H1 (cell line): ENCODE measurements at regions not wholly inside any gene's neighbourhood (a gene's known extent, or its start where the extent isn't known, plus 50 kb on each side); places are given as distances from the start of the nearest gene placed in this dataset.

ENCODE experiments used
- CTCF ChIA-PET: fragments of 300-600 bp; sonication (Branson Sonifier 250); formaldehyde crosslinking; loops from one replicate; lab custom pipeline; 2021; ENCODE audit not compliant: partially characterized antibody; lab: Charles Lee
- POLR2A ChIA-PET: fragments of 300-600 bp; sonication (Branson Sonifier 250); formaldehyde crosslinking; loops from one replicate; lab custom pipeline; 2021; ENCODE audit warnings: inconsistent platforms; ENCODE audit not compliant: partially characterized antibody; lab: Charles Lee
- DNase-seq, 2 experiments: peaks; one replicate each; pipeline versions ENCODE4 v3.0.0 to v3.0.0-alpha.2; 2010 to 2022; ENCODE audit warnings: low spot score in 2 of 2, low read depth in 1 of 2, mixed read lengths in 1 of 2
- FAIRE-seq: peaks from 2 replicates; lab custom pipeline; 2011; peaks lifted over from hg19 to GRCh38; lab: Jason Lieb, UNC
- H2AFZ ChIP-seq: 2 replicates; pipeline ENCODE4 v1.8.1; 2012; ENCODE audit warnings: low read length, inconsistent platforms
- H2AK5ac ChIP-seq: 2 replicates; pipeline ENCODE4 v1.6.1; 2013; ENCODE audit warnings: low read depth, low read length
- H2BK120ac ChIP-seq: replicated peaks from 2 replicates; pipeline ENCODE3; 2013; ENCODE audit warnings: low read depth, low read length, inconsistent platforms
- H2BK12ac ChIP-seq: 2 replicates; pipeline ENCODE4 v1.6.1; 2013; ENCODE audit warnings: low read depth, low read length
- H2BK15ac ChIP-seq: 2 replicates; pipeline ENCODE4 v1.6.1; 2013; ENCODE audit warnings: low read length
- H2BK20ac ChIP-seq: 2 replicates; pipeline ENCODE4 v1.6.1; 2013; ENCODE audit warnings: low read length
- H2BK5ac ChIP-seq: 2 replicates; pipeline ENCODE4 v1.6.1; 2013; ENCODE audit warnings: low read depth, low read length
- H3K14ac ChIP-seq: 2 replicates; pipeline ENCODE4 v1.6.1; 2013; ENCODE audit warnings: inconsistent platforms; ENCODE audit not compliant: insufficient read length
- H3K18ac ChIP-seq: 2 replicates; pipeline ENCODE4 v1.6.1; 2013; ENCODE audit warnings: low read length; ENCODE audit errors: extremely low read depth
- H3K23ac ChIP-seq: 2 replicates; pipeline ENCODE4 v1.6.1; 2013; ENCODE audit warnings: inconsistent platforms; ENCODE audit not compliant: insufficient read length
- H3K23me2 ChIP-seq: 2 replicates; pipeline ENCODE4 v1.6.1; 2013; ENCODE audit warnings: low read depth, low read length
- H3K27ac ChIP-seq: 2 replicates; pipeline ENCODE4 v1.6.1; 2011; ENCODE audit warnings: low read depth, low read length, inconsistent platforms
- H3K27me3 ChIP-seq, 4 experiments: replicated peaks in 1 of 4; 1 replicate in 1 of 4; 2 replicates in 3 of 4; pipeline versions ENCODE4 v1.6.1 to v1.8.1; 2011 to 2013; ENCODE audit warnings: low read length in 3 of 4, mild to moderate bottlenecking in 3 of 4, inconsistent platforms in 2 of 4, mixed read lengths in 2 of 4, moderate library complexity in 1 of 4; ENCODE audit not compliant: control insufficient read depth in 3 of 4, insufficient read depth in 3 of 4; ENCODE audit errors: extremely low read depth in 1 of 4
- H3K36me3 ChIP-seq, 4 experiments: 2 replicates each; pipeline versions ENCODE4 v1.6.1 to v1.8.1; 2011 to 2013; ENCODE audit warnings: mild to moderate bottlenecking in 4 of 4, low read length in 3 of 4, moderate library complexity in 2 of 4, control low read depth in 1 of 4, inconsistent platforms in 1 of 4; ENCODE audit not compliant: insufficient read depth in 4 of 4, control insufficient read depth in 2 of 4
- H3K4ac ChIP-seq: replicated peaks from 2 replicates; pipeline ENCODE3; 2013; ENCODE audit warnings: low read length, low read depth, mixed read lengths, inconsistent platforms; ENCODE audit not compliant: insufficient read length
- H3K4me1 ChIP-seq, 4 experiments: replicated peaks in 1 of 4; 1 replicate in 1 of 4; 2 replicates in 3 of 4; pipeline versions ENCODE4 v1.6.1 to v1.8.1; 2011 to 2013; ENCODE audit warnings: low read length in 3 of 4, inconsistent platforms in 2 of 4, mixed read lengths in 1 of 4; ENCODE audit not compliant: insufficient read depth in 4 of 4, control insufficient read depth in 3 of 4
- H3K4me2 ChIP-seq, 2 experiments: 2 replicates each; pipeline versions ENCODE4 v1.6.1 to v1.8.1; 2011 to 2013; ENCODE audit warnings: low read depth in 2 of 2, low read length in 2 of 2, control low read depth in 1 of 2, inconsistent platforms in 1 of 2, mild to moderate bottlenecking in 1 of 2; ENCODE audit not compliant: insufficient read depth in 1 of 2
- H3K4me3 ChIP-seq, 4 experiments: fragments of 200-600, 300-600 bp in 1 of 4; sonication (generic), shearing (Covaris generic), sonication (Bioruptor Twin) in 1 of 4; 2 replicates each; pipeline versions ENCODE4 v1.5.1 to v1.8.1; 2011 to 2016; ENCODE audit warnings: low read length in 4 of 4, low read depth in 3 of 4, control low read depth in 2 of 4, inconsistent platforms in 2 of 4, mild to moderate bottlenecking in 2 of 4, mixed read lengths in 1 of 4, moderate library complexity in 1 of 4; ENCODE audit not compliant: insufficient read depth in 2 of 4; ENCODE audit errors: extremely low read depth in 1 of 4
- H3K56ac ChIP-seq: replicated peaks from 2 replicates; pipeline ENCODE3; 2013; ENCODE audit warnings: low read depth, mild to moderate bottlenecking, mixed read lengths, low read length, inconsistent platforms; ENCODE audit not compliant: insufficient read length
- H3K79me1 ChIP-seq: 2 replicates; pipeline ENCODE4 v1.6.1; 2013; ENCODE audit warnings: low read depth, low read length, control low read depth
- H3K79me2 ChIP-seq, 2 experiments: 2 replicates each; pipeline versions ENCODE4 v1.6.1 to v1.8.1; 2012 to 2013; ENCODE audit warnings: low read length in 2 of 2, mild to moderate bottlenecking in 2 of 2, inconsistent platforms in 1 of 2; ENCODE audit not compliant: insufficient read depth in 2 of 2, control insufficient read depth in 1 of 2
- H3K9ac ChIP-seq, 4 experiments: replicated peaks in 1 of 4; 1 replicate in 1 of 4; 2 replicates in 3 of 4; pipeline versions ENCODE4 v1.6.1 to v1.8.1; 2011 to 2013; ENCODE audit warnings: low read depth in 3 of 4, low read length in 3 of 4, control low read depth in 2 of 4, mild to moderate bottlenecking in 2 of 4, moderate library complexity in 2 of 4, inconsistent platforms in 1 of 4; ENCODE audit errors: extremely low read depth in 1 of 4
- H3K9me3 ChIP-seq, 2 experiments: 2 replicates each; pipeline versions ENCODE4 v1.6.1 to v1.8.1; 2012 to 2013; ENCODE audit warnings: mild to moderate bottlenecking in 2 of 2, moderate library complexity in 2 of 2, control low read depth in 1 of 2, inconsistent platforms in 1 of 2, low read depth in 1 of 2, low read length in 1 of 2, mixed read lengths in 1 of 2; ENCODE audit not compliant: insufficient read depth in 2 of 2
- H4K20me1 ChIP-seq, 2 experiments: replicated peaks in 1 of 2; 2 replicates each; pipeline versions ENCODE3 to v1.8.1; 2011 to 2013; ENCODE audit warnings: inconsistent platforms in 2 of 2, low read length in 2 of 2, mild to moderate bottlenecking in 1 of 2; ENCODE audit not compliant: insufficient read depth in 2 of 2, control insufficient read depth in 1 of 2
- H4K5ac ChIP-seq: 2 replicates; pipeline ENCODE4 v1.6.1; 2013; ENCODE audit warnings: low read length, low read depth, mixed read lengths, inconsistent platforms; ENCODE audit not compliant: insufficient read length
- H4K8ac ChIP-seq: 2 replicates; pipeline ENCODE4 v1.8.0; 2013; ENCODE audit warnings: mild to moderate bottlenecking, moderate library complexity, low read length, inconsistent platforms; ENCODE audit not compliant: insufficient read depth; ENCODE audit errors: extremely low read depth
- H4K91ac ChIP-seq: replicated peaks from 2 replicates; pipeline ENCODE3; 2013; ENCODE audit warnings: low read length, mixed read lengths, inconsistent platforms; ENCODE audit not compliant: insufficient read length
- CHD7 ChIP-seq: fragments of 300-600 bp; sonication (generic); IDR thresholded peaks from 2 replicates; pipeline ENCODE4 v1.7.1; 2012; ENCODE audit warnings: low read length, moderate library complexity, mild to moderate bottlenecking, inconsistent platforms; ENCODE audit not compliant: insufficient replicate concordance
- POLR2AphosphoS5 ChIP-seq: IDR thresholded peaks from 2 replicates; pipeline ENCODE4 v1.6.1; 2011; ENCODE audit warnings: low read depth, low read length

- no peak overlapping the region for H3K56ac ChIP-seq
- no peak overlapping the region for H3K9ac ChIP-seq
- no peak overlapping the region for H2AK5ac ChIP-seq
- H3K14ac ChIP-seq, result no peak overlapping the region
- H3K4ac ChIP-seq, result no peak overlapping the region
- no peak overlapping the region for H4K5ac ChIP-seq
- no peaks in the 10 kb centered on the region for H3K36me3 ChIP-seq
- H2AFZ ChIP-seq, result no peak overlapping the region
- no peak overlapping the region for H2BK12ac ChIP-seq
- no peak overlapping the region for H3K27ac ChIP-seq
- no peaks in the 10 kb centered on the region for H3K79me1 ChIP-seq
- no peak overlapping the region for H3K4me3 ChIP-seq
- H2BK15ac ChIP-seq, result no peak overlapping the region
- H3K79me2 ChIP-seq, result no peaks in the 10 kb centered on the region
- POLR2A ChIA-PET, result no interaction called here
- H4K20me1 ChIP-seq, result no peaks in the 10 kb centered on the region
- H2BK5ac ChIP-seq, result no peak overlapping the region
- CTCF ChIA-PET, result interaction anchor here (1.0 kb wide), 1 partner anchor 10 kb away, joined by 4 read pairs; no protein-coding TSS in a partner anchor
- DNase-seq (no peak), FAIRE-seq (no peak)
- no peak overlapping the region for H2BK120ac ChIP-seq
- no peaks in the 10 kb centered on the region for H3K9me3 ChIP-seq
- no peaks in the 10 kb centered on the region for H3K27me3 ChIP-seq
- H4K91ac ChIP-seq, result no peak overlapping the region
- no peak overlapping the region for H2BK20ac ChIP-seq
- H4K8ac ChIP-seq, result no peak overlapping the region
- no peak overlapping the region for H3K23ac ChIP-seq
- no peaks in the 10 kb centered on the region for H3K23me2 ChIP-seq
- no peak overlapping the region for H3K18ac ChIP-seq
- no peak overlapping the region for H3K4me2 ChIP-seq
- no peaks in the 10 kb centered on the region for H3K4me1 ChIP-seq
- TF ChIP-seq POLR2AphosphoS5 (no peak), CHD7 (no peak)
Measured at GRCh38 chr1:208918160-208918559, 665.4 kb upstream of the CAMK1G start.
